ENCODE measurements at regions not wholly inside any gene's neighbourhood (a gene's known extent, or its start where the extent isn't known, plus 50 kb on each side); places are given as distances from the start of the nearest gene placed in this dataset.
"Not testable (repeated sequence)": the region's sequence is repeated elsewhere in the genome, so short reads cannot be mapped to it uniquely, and the experiment has no call there.

GRCh38 chr9:1910269-1910811, 104.8 kb upstream of the SMARCA2 start:
- Mint-ChIP-seq H3K4me1 (ENCODE audit: low read depth in 2 of 2) (no peaks in the 10 kb centered on the region), H3K36me3 (ENCODE audit: insufficient read depth) (no peaks in the 10 kb centered on the region), H3K4me3 (no peak overlapping the region), H3K27ac (no peak overlapping the region), H3K27me3 (no peaks in the 10 kb centered on the region), H3K9me3 (peaks cover 0 to 2% of the 10 kb centered on the region in 2 donors)
- DNase-seq (no peak), ATAC-seq (replicated peaks) (no peak)

GRCh38 chr9:1913631-1914330, 101.4 kb upstream of the SMARCA2 start:
- DNase-seq (no peak), ATAC-seq (replicated peaks) (no peak)
- H3K4me1 Mint-ChIP-seq (ENCODE audit: low read depth in 2 of 2), result no peaks in the 10 kb centered on the region
- H3K9me3 Mint-ChIP-seq, result no peaks in the 10 kb centered on the region
- no peaks in the 10 kb centered on the region for H3K36me3 Mint-ChIP-seq (ENCODE audit: insufficient read depth)
- H3K27me3 Mint-ChIP-seq, result peaks cover 10 to 17% of the 10 kb centered on the region in 2 donors
- no peak overlapping the region for H3K4me3 Mint-ChIP-seq
- peak overlapping the region in 1 of 2 donors; percentile 4 for H3K27ac Mint-ChIP-seq

- Mint-ChIP-seq H3K9me3 (no peaks in the 10 kb centered on the region), H3K27ac (no peak overlapping the region), H3K27me3 (peaks cover 17 to 34% of the 10 kb centered on the region in 2 donors), H3K36me3 (ENCODE audit: insufficient read depth) (no peaks in the 10 kb centered on the region), H3K4me1 (ENCODE audit: low read depth in 2 of 2) (no peaks in the 10 kb centered on the region), H3K4me3 (no peak overlapping the region)
- no peak for ATAC-seq (replicated peaks)
- DNase-seq, result no peak
These were observed 99.1 kb upstream of the SMARCA2 start for GRCh38 chr9:1916095-1916494.

- Mint-ChIP-seq H3K4me1 (ENCODE audit: low read depth in 2 of 2) (no peaks in the 10 kb centered on the region), H3K4me3 (no peak overlapping the region), H3K27ac (no peak overlapping the region), H3K9me3 (no peaks in the 10 kb centered on the region), H3K27me3 (peaks cover 17 to 34% of the 10 kb centered on the region in 2 donors), H3K36me3 (ENCODE audit: insufficient read depth) (no peaks in the 10 kb centered on the region)
- ATAC-seq (replicated peaks) (no peak), DNase-seq (no peak)
These were observed 98.5 kb upstream of the SMARCA2 start for GRCh38 chr9:1916655-1917054.

GRCh38 chr9:1917396-1917935, 97.7 kb upstream of the SMARCA2 start:
- Mint-ChIP-seq H3K36me3 (ENCODE audit: insufficient read depth) (no peaks in the 10 kb centered on the region), H3K9me3 (no peaks in the 10 kb centered on the region), H3K27ac (no peak overlapping the region), H3K27me3 (peaks cover 17 to 34% of the 10 kb centered on the region in 2 donors), H3K4me3 (no peak overlapping the region), H3K4me1 (ENCODE audit: low read depth in 2 of 2) (no peaks in the 10 kb centered on the region)
- DNase-seq (no peak), ATAC-seq (replicated peaks) (no peak)

- Mint-ChIP-seq H3K27me3 (peaks cover 17 to 34% of the 10 kb centered on the region in 2 donors), H3K4me3 (no peak overlapping the region), H3K27ac (no peak overlapping the region), H3K9me3 (no peaks in the 10 kb centered on the region), H3K4me1 (ENCODE audit: low read depth in 2 of 2) (no peaks in the 10 kb centered on the region), H3K36me3 (ENCODE audit: insufficient read depth) (no peaks in the 10 kb centered on the region)
- ATAC-seq (replicated peaks), result no peak
- DNase-seq, result no peak
These were observed 97.0 kb upstream of the SMARCA2 start for GRCh38 chr9:1918108-1918507.

- H3K4me1 Mint-ChIP-seq (ENCODE audit: low read depth in 2 of 2), result no peaks in the 10 kb centered on the region
- no peak overlapping the region for H3K27ac Mint-ChIP-seq
- H3K27me3 Mint-ChIP-seq, result peaks cover 17 to 34% of the 10 kb centered on the region in 2 donors
- H3K4me3 Mint-ChIP-seq, result no peak overlapping the region
- H3K36me3 Mint-ChIP-seq (ENCODE audit: insufficient read depth), result no peaks in the 10 kb centered on the region
- DNase-seq (no peak), ATAC-seq (replicated peaks) (no peak)
- H3K9me3 Mint-ChIP-seq, result no peaks in the 10 kb centered on the region
These were observed 96.5 kb upstream of the SMARCA2 start for GRCh38 chr9:1918622-1919021.

GRCh38 chr9:1919229-1919628, 95.9 kb upstream of the SMARCA2 start:
- H3K27ac Mint-ChIP-seq, result no peak overlapping the region
- DNase-seq (no peak), ATAC-seq (replicated peaks) (no peak)
- no peaks in the 10 kb centered on the region for H3K4me1 Mint-ChIP-seq (ENCODE audit: low read depth in 2 of 2)
- peaks cover 17 to 34% of the 10 kb centered on the region in 2 donors for H3K27me3 Mint-ChIP-seq
- no peaks in the 10 kb centered on the region for H3K9me3 Mint-ChIP-seq
- no peak overlapping the region for H3K4me3 Mint-ChIP-seq
- no peaks in the 10 kb centered on the region for H3K36me3 Mint-ChIP-seq (ENCODE audit: insufficient read depth)

GRCh38 chr9:1920386-1920785, 94.8 kb upstream of the SMARCA2 start:
- H3K4me3 Mint-ChIP-seq, result no peak overlapping the region
- ATAC-seq (replicated peaks), result no peak
- H3K9me3 Mint-ChIP-seq, result no peaks in the 10 kb centered on the region
- peaks cover 17 to 34% of the 10 kb centered on the region in 2 donors for H3K27me3 Mint-ChIP-seq
- no peak overlapping the region for H3K27ac Mint-ChIP-seq
- no peak for DNase-seq
- no peaks in the 10 kb centered on the region for H3K4me1 Mint-ChIP-seq (ENCODE audit: low read depth in 2 of 2)
- H3K36me3 Mint-ChIP-seq (ENCODE audit: insufficient read depth), result no peaks in the 10 kb centered on the region

- Mint-ChIP-seq H3K27me3 (peaks cover 17 to 25% of the 10 kb centered on the region in 2 donors), H3K4me3 (no peak overlapping the region), H3K36me3 (ENCODE audit: insufficient read depth) (no peaks in the 10 kb centered on the region), H3K4me1 (ENCODE audit: low read depth in 2 of 2) (no peaks in the 10 kb centered on the region), H3K27ac (no peak overlapping the region), H3K9me3 (no peaks in the 10 kb centered on the region)
- ATAC-seq (replicated peaks) (no peak), DNase-seq (no peak)
These were observed 93.1 kb upstream of the SMARCA2 start for GRCh38 chr9:1922026-1922425.

- DNase-seq, result no peak
- H3K4me1 Mint-ChIP-seq (ENCODE audit: low read depth in 2 of 2), result peaks cover 4 to 12% of the 10 kb centered on the region in 2 donors
- H3K4me3 Mint-ChIP-seq, result no peak overlapping the region
- no peaks in the 10 kb centered on the region for H3K9me3 Mint-ChIP-seq
- H3K36me3 Mint-ChIP-seq (ENCODE audit: insufficient read depth), result no peaks in the 10 kb centered on the region
- ATAC-seq (replicated peaks), result no peak
- no peaks in the 10 kb centered on the region for H3K27me3 Mint-ChIP-seq
- H3K27ac Mint-ChIP-seq, result no peak overlapping the region
These were observed 87.6 kb upstream of the SMARCA2 start for GRCh38 chr9:1927546-1927945.

GRCh38 chr9:1929134-1929533, 86.0 kb upstream of the SMARCA2 start:
- H3K27me3 Mint-ChIP-seq, result no peaks in the 10 kb centered on the region
- no peak overlapping the region for H3K4me3 Mint-ChIP-seq
- H3K36me3 Mint-ChIP-seq (ENCODE audit: insufficient read depth), result no peaks in the 10 kb centered on the region
- peaks cover 4 to 12% of the 10 kb centered on the region in 2 donors for H3K4me1 Mint-ChIP-seq (ENCODE audit: low read depth in 2 of 2)
- DNase-seq (no peak), ATAC-seq (replicated peaks) (no peak)
- no peaks in the 10 kb centered on the region for H3K9me3 Mint-ChIP-seq
- H3K27ac Mint-ChIP-seq, result no peak overlapping the region

GRCh38 chr9:1929722-1930244, 85.4 kb upstream of the SMARCA2 start:
- peak overlapping the region in 1 of 2 donors; percentile 11 for H3K27ac Mint-ChIP-seq
- peaks cover 4 to 12% of the 10 kb centered on the region in 2 donors for H3K4me1 Mint-ChIP-seq (ENCODE audit: low read depth in 2 of 2)
- no peaks in the 10 kb centered on the region for H3K9me3 Mint-ChIP-seq
- no peak for ATAC-seq (replicated peaks)
- no peaks in the 10 kb centered on the region for H3K27me3 Mint-ChIP-seq
- peak overlapping the region in 1 of 2 donors; percentile 30 for H3K4me3 Mint-ChIP-seq
- H3K36me3 Mint-ChIP-seq (ENCODE audit: insufficient read depth), result no peaks in the 10 kb centered on the region
- DNase-seq, result no peak

GRCh38 chr9:1930245-1930736, 84.9 kb upstream of the SMARCA2 start:
- H3K36me3 Mint-ChIP-seq (ENCODE audit: insufficient read depth); DNase-seq; H3K27me3 Mint-ChIP-seq; H3K9me3 Mint-ChIP-seq; ATAC-seq (replicated peaks): not testable (repeated sequence)
- H3K4me1 Mint-ChIP-seq (ENCODE audit: low read depth in 2 of 2), result peaks cover 4 to 12% of the 10 kb centered on the region in 2 donors
- peak overlapping the region in 1 of 2 donors; percentile 30 for H3K4me3 Mint-ChIP-seq
- H3K27ac Mint-ChIP-seq, result peak overlapping the region in 1 of 2 donors; percentile 11

Measured in effector memory CD8-positive, alpha-beta T cell (primary cell).